G401 (cell line): ENCODE measurements at regions not wholly inside any gene's neighbourhood (a gene's known extent, or its start where the extent isn't known, plus 50 kb on each side); places are given as distances from the start of the nearest gene placed in this dataset.
"Not testable (repeated sequence)": the region's sequence is repeated elsewhere in the genome, so short reads cannot be mapped to it uniquely, and the experiment has no call there.

Source experiments
- DNase-seq: peaks from one replicate; pipeline ENCODE4 v3.0.0-alpha.2; 2015; ENCODE audit warnings: low spot score
- in situ Hi-C: cut with HindIII; loops from 2 replicates; pipeline ENCODE4 v1.10.0; 2016; ENCODE audit warnings: low sequenced_read_pairs, mixed read lengths

- no peak for DNase-seq
- in situ Hi-C loops = no loop called here
Observed at GRCh38 chr2:94725543-94725942, 145.7 kb upstream of the TEKT4 start.

- in situ Hi-C loops, DNase-seq: not testable (repeated sequence)
Observed at GRCh38 chr2:94735536-94735935, 135.7 kb upstream of the TEKT4 start.

- DNase-seq, in situ Hi-C loops: not testable (repeated sequence)
Observed at GRCh38 chr2:94737145-94737544, 134.1 kb upstream of the TEKT4 start.

GRCh38 chr2:94737736-94738342, 133.4 kb upstream of the TEKT4 start:
- in situ Hi-C loops, DNase-seq: not testable (repeated sequence)

- in situ Hi-C loops = no loop called here
Observed at GRCh38 chr2:94753466-94753998, 117.7 kb upstream of the TEKT4 start.

GRCh38 chr2:94758546-94758945, 112.7 kb upstream of the TEKT4 start:
- DNase-seq = no peak
- in situ Hi-C loops = no loop called here

More at GRCh38 chr2:94753466-94753998, 117.7 kb upstream of the TEKT4 start:
- DNase-seq = no peak

GRCh38 chr2:94759211-94759610, 112.0 kb upstream of the TEKT4 start:
- in situ Hi-C loops = no loop called here
- no peak for DNase-seq

- in situ Hi-C loops = no loop called here
Observed at GRCh38 chr2:94762600-94762999, 108.6 kb upstream of the TEKT4 start.

GRCh38 chr2:94763318-94763717, 107.9 kb upstream of the TEKT4 start:
- in situ Hi-C loops = no loop called here
- DNase-seq = no peak

More at GRCh38 chr2:94762600-94762999, 108.6 kb upstream of the TEKT4 start:
- DNase-seq = no peak

- DNase-seq, in situ Hi-C loops: not testable (repeated sequence)
Observed at GRCh38 chr2:94764331-94764730, 106.9 kb upstream of the TEKT4 start.

- in situ Hi-C loops = no loop called here
- no peak for DNase-seq
Observed at GRCh38 chr2:94767336-94767735, 103.9 kb upstream of the TEKT4 start.

- no peak for DNase-seq
- in situ Hi-C loops = no loop called here
Observed at GRCh38 chr2:94769733-94770132, 101.5 kb upstream of the TEKT4 start.

- DNase-seq = no peak
- in situ Hi-C loops = no loop called here
Observed at GRCh38 chr2:94774851-94775250, 96.4 kb upstream of the TEKT4 start.

GRCh38 chr2:94776036-94776435, 95.2 kb upstream of the TEKT4 start:
- in situ Hi-C loops = no loop called here

GRCh38 chr2:94785105-94785504, 86.1 kb upstream of the TEKT4 start:
- in situ Hi-C loops, DNase-seq: not testable (repeated sequence)

More at GRCh38 chr2:94776036-94776435, 95.2 kb upstream of the TEKT4 start:
- DNase-seq = no peak

- DNase-seq, in situ Hi-C loops: not testable (repeated sequence)
Observed at GRCh38 chr2:94786424-94786823, 84.8 kb upstream of the TEKT4 start.

GRCh38 chr2:94790169-94790568, 81.1 kb upstream of the TEKT4 start:
- DNase-seq, in situ Hi-C loops: not testable (repeated sequence)

GRCh38 chr2:94797235-94797634, 74.0 kb upstream of the TEKT4 start:
- DNase-seq, in situ Hi-C loops: not testable (repeated sequence)
